ENCODE measurements at regions not wholly inside any gene's neighbourhood (a gene's known extent, or its start where the extent isn't known, plus 50 kb on each side); places are given as distances from the start of the nearest gene placed in this dataset.

DNA sequence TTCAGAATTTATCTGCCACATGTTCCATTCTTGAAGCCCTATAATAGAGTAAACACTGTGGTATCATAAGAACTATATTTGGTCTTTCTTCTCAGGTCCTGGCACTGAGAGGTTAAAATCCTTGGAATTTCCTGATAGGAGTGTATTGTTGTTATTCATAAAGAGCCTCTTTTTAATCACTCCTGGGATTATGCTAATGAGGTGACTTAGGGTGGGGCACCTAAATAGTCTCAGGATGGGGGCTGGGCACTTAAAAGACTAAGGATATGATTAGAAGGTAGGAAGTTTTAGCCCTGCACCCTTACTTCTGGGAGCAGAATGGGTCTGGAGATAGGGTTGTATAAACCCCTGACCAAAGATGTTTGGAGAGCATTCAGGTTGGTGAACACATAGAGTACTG lies 755.2 kb upstream of the TENM4 start:
- H3K9me3 ChIP-seq, result no peaks in the 10 kb centered on the region
- intact Hi-C loops (cut with DNase I), result no loop called here
- no peak overlapping the region for H3K27ac ChIP-seq
- H3K4me3 ChIP-seq, result no peak overlapping the region
- no peak for DNase-seq
- H3K4me1 ChIP-seq, result no peaks in the 10 kb centered on the region
- ATAC-seq, result no peak
- TF ChIP-seq, protein P1, sequence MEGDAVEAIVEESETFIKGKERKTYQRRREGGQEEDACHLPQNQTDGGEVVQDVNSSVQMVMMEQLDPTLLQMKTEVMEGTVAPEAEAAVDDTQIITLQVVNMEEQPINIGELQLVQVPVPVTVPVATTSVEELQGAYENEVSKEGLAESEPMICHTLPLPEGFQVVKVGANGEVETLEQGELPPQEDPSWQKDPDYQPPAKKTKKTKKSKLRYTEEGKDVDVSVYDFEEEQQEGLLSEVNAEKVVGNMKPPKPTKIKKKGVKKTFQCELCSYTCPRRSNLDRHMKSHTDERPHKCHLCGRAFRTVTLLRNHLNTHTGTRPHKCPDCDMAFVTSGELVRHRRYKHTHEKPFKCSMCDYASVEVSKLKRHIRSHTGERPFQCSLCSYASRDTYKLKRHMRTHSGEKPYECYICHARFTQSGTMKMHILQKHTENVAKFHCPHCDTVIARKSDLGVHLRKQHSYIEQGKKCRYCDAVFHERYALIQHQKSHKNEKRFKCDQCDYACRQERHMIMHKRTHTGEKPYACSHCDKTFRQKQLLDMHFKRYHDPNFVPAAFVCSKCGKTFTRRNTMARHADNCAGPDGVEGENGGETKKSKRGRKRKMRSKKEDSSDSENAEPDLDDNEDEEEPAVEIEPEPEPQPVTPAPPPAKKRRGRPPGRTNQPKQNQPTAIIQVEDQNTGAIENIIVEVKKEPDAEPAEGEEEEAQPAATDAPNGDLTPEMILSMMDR (IDR thresholded peaks at IDR 0.05), result no peak
- no peaks in the 10 kb centered on the region for H3K36me3 ChIP-seq
- H3K27me3 ChIP-seq (ENCODE audit: low read depth), result no peaks in the 10 kb centered on the region

DNA sequence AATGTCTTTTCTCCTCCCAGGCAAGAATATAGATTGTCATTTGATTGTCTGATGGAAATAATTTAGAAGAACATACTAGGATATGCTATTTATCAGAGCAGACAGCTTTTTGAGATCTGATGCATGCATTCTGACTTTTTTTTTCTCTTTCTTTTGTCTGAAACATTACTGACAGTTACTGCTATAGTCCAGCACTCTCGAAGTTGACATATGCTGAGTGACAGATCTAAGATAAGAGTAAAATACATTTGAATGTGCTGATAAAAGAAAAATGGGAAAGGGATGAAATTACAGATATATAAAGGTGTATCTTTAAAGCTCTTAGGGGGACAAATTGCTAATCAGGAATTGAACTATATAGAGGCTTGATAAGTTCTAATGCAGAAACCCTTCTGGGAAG lies 753.8 kb upstream of the TENM4 start:
- Histone ChIP-seq H3K4me1 (no peaks in the 10 kb centered on the region), H3K27ac (no peak overlapping the region), H3K4me3 (no peak overlapping the region), H3K27me3 (ENCODE audit: low read depth) (no peaks in the 10 kb centered on the region), H3K36me3 (no peaks in the 10 kb centered on the region), H3K9me3 (no peaks in the 10 kb centered on the region)
- no peak for ATAC-seq
- DNase-seq, result no peak
- TF ChIP-seq, protein P1 (IDR thresholded peaks at IDR 0.05), result no peak
- intact Hi-C loops (cut with DNase I), result no loop called here

DNA sequence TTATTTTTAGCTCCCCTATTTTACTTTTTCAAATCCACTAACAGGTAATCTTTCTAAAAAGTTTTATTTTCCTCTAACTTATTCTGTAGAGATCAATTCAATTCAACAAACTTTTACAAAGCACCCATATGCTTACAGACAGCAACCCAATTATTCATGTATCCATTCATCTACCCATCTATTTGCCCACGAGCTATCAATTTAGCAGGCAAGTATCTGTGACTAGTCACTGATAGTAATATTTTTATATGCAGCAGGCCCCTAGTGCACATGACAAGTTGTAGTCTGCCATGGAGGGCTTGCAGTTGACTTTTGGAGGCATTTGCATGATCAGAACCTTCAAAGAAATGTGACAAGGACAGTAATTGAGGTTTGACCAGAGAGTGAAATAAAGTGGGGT lies 753.2 kb upstream of the TENM4 start:
- Histone ChIP-seq H3K4me3 (no peak overlapping the region), H3K27me3 (ENCODE audit: low read depth) (no peaks in the 10 kb centered on the region), H3K9me3 (no peaks in the 10 kb centered on the region), H3K4me1 (no peaks in the 10 kb centered on the region), H3K27ac (no peak overlapping the region), H3K36me3 (no peaks in the 10 kb centered on the region)
- DNase-seq (no peak), ATAC-seq (no peak)
- TF ChIP-seq, protein P1 (IDR thresholded peaks at IDR 0.05), result no peak
- intact Hi-C loops (cut with DNase I), result no loop called here

DNA sequence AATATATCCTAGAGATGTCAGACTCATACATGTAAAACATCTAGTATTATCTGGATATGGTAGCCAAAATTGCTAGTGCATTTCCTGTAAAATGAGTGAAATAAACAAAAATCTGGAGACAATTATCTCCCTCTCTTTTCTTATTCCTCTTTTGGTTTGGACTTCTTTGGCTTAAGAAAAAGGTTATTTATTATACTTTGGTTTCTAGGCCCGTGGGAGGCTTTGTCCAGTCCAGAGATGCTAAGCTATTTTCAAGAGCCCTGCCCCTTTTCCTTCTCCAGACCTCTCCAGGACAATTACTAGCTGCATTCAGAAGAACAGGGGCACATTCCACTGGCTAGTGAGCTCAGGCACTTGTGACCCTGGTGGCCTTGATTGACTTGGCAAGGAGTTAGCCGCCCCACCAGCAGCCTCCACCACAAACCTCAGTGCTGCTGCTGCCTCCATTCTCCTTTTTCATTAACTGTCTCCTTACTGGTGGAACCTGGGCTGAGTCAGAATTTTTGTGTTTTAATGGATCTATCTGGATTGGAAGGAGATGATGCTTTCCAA lies 747.3 kb upstream of the TENM4 start:
- no peak for DNase-seq
- intact Hi-C loops (cut with DNase I), result no loop called here
- no peak for ATAC-seq

DNA sequence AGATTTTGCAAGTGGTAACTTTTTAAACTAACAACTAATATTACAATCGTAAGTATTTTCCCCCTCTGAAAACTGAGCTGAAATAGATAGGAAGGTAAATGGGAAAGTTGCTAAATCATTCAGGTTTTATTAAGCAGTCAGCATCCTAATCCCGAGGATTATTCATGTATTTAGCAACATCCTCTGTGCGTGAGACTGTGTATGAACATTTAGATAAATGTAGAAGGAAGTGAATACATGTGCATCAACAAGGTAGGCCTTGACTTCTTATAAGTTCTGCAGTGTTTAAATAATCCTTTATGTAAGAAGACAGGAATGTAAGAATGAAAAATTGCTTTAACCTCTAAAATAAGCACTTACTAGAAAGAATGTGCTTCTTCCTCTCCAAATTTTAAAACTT lies 745.9 kb upstream of the TENM4 start:
- Histone ChIP-seq H3K9me3 (no peaks in the 10 kb centered on the region), H3K27me3 (ENCODE audit: low read depth) (no peaks in the 10 kb centered on the region), H3K4me3 (no peak overlapping the region), H3K27ac (no peak overlapping the region), H3K36me3 (no peaks in the 10 kb centered on the region), H3K4me1 (no peaks in the 10 kb centered on the region)
- ATAC-seq (no peak), DNase-seq (no peak)
- TF ChIP-seq, protein P1 (IDR thresholded peaks at IDR 0.05), result no peak
- intact Hi-C loops (cut with DNase I), result no loop called here

More for the DNA sequence above, 747.3 kb upstream of the TENM4 start:
- Histone ChIP-seq H3K27ac (no peak overlapping the region), H3K4me3 (no peak overlapping the region), H3K4me1 (no peaks in the 10 kb centered on the region), H3K27me3 (ENCODE audit: low read depth) (no peaks in the 10 kb centered on the region), H3K9me3 (no peaks in the 10 kb centered on the region), H3K36me3 (no peaks in the 10 kb centered on the region)
- TF ChIP-seq, protein P1 (IDR thresholded peaks at IDR 0.05), result no peak

DNA sequence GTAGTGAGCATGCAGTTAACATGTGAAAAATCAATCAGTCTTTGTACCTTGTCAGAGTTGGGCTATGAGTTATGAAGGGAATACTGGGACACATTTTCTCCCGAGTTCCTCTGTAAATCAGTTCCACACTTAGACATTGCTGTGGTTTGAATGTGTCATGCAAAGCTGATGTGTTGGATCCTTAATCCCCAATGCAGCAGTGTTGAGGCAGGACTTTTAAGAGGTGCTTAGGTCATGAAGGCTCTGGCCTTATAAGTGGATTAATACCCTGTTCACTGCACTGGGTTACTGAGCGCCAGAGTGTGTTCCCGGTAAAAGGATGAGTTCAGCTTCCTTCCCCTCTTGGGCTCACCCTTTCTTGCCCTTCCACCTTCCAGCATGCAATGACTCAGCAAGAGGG lies 742.1 kb upstream of the TENM4 start:
- ATAC-seq (no peak), DNase-seq (no peak)
- Histone ChIP-seq H3K27me3 (ENCODE audit: low read depth) (no peaks in the 10 kb centered on the region), H3K27ac (no peak overlapping the region), H3K4me1 (no peaks in the 10 kb centered on the region), H3K4me3 (no peak overlapping the region), H3K9me3 (no peaks in the 10 kb centered on the region), H3K36me3 (no peaks in the 10 kb centered on the region)
- TF ChIP-seq, protein P1 (IDR thresholded peaks at IDR 0.05), result no peak
- intact Hi-C loops (cut with DNase I), result no loop called here

All from lower lobe of right lung (tissue), 2 donors.